ENCODE measurements at regions not wholly inside any gene's neighbourhood (a gene's known extent, or its start where the extent isn't known, plus 50 kb on each side); places are given as distances from the start of the nearest gene placed in this dataset.

DNA sequence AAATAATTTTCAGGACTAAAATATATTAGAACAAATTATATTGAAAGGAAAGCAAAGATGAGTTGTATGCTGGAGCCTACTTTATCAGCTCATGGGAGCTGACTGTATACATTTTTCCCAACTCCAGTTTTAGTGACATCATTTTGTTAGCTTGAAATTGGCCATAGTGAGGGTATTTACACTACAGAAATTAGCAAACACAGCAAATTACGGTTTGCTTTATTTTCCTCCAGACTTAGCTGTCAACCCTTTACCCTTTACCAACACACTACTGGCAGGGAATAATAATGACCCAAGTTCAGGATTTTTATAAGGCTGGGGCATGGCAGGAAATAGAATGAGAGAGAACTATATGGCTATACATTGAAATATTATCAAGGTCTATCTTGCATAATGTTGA, 120.3 kb upstream of the PRSS1 start:
- TF ChIP-seq POLR2AphosphoS5 (IDR thresholded peaks at IDR 0.05) = no peak
- TF ChIP-seq, protein P1, sequence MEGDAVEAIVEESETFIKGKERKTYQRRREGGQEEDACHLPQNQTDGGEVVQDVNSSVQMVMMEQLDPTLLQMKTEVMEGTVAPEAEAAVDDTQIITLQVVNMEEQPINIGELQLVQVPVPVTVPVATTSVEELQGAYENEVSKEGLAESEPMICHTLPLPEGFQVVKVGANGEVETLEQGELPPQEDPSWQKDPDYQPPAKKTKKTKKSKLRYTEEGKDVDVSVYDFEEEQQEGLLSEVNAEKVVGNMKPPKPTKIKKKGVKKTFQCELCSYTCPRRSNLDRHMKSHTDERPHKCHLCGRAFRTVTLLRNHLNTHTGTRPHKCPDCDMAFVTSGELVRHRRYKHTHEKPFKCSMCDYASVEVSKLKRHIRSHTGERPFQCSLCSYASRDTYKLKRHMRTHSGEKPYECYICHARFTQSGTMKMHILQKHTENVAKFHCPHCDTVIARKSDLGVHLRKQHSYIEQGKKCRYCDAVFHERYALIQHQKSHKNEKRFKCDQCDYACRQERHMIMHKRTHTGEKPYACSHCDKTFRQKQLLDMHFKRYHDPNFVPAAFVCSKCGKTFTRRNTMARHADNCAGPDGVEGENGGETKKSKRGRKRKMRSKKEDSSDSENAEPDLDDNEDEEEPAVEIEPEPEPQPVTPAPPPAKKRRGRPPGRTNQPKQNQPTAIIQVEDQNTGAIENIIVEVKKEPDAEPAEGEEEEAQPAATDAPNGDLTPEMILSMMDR (IDR thresholded peaks at IDR 0.05) = no peak
- TF ChIP-seq POLR2A (IDR thresholded peaks at IDR 0.05) = no peak
- no peak for TF ChIP-seq EP300 (IDR thresholded peaks at IDR 0.05; ENCODE audit: low read depth)
